K562 (cell line): ENCODE measurements at regions not wholly inside any gene's neighbourhood (a gene's known extent, or its start where the extent isn't known, plus 50 kb on each side); places are given as distances from the start of the nearest gene placed in this dataset.

Experiments
- MECOM ChIP-seq: fragments of 250-450 bp; sonication (Bioruptor Pico); IDR thresholded peaks from 2 replicates; pipeline ENCODE4 v1.8.0; 2022; ENCODE audit warnings: inconsistent platforms
- SP1 ChIP-seq: sonication (generic); formaldehyde crosslinking; IDR thresholded peaks from 2 replicates; pipeline ENCODE4 v1.8.1; 2022; ENCODE audit warnings: mild to moderate bottlenecking, missing genetic modification reagents
- TF ChIP-seq, protein P1 (sequence below), 3 experiments: IDR thresholded peaks in 2 of 3; conservative IDR thresholded peaks in 1 of 3; 2 replicates each; pipeline ENCODE4 v1.5.1; 2011 to 2012; ENCODE audit warnings: low read length in 3 of 3, mild to moderate bottlenecking in 3 of 3, control low read depth in 2 of 3, improper control_type of control experiment in 1 of 3, inconsistent platforms in 1 of 3, low read depth in 1 of 3, mixed read lengths in 1 of 3, moderate library complexity in 1 of 3; ENCODE audit not compliant: insufficient read depth in 2 of 3

DNA sequence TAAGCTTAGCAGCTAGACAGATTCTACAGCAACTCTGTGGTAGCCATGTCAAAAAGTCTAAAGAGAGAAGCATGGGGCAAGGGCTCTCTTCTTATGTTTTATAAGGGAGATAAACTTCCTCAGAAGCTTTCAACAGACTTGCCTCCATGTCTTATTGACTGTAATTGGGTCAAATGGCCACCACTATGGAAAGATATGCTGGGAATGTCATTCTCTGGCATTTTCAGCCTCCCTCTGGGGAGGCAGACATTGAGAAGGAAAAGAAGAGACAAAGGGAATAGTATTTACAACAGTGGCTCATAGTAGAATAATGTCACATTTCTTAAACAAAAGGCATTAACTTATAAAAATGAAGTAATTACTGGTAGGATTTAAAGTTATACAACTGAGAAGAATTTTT, 1964.5 kb upstream of the PIK3C3 start:
- TF ChIP-seq, protein P1, sequence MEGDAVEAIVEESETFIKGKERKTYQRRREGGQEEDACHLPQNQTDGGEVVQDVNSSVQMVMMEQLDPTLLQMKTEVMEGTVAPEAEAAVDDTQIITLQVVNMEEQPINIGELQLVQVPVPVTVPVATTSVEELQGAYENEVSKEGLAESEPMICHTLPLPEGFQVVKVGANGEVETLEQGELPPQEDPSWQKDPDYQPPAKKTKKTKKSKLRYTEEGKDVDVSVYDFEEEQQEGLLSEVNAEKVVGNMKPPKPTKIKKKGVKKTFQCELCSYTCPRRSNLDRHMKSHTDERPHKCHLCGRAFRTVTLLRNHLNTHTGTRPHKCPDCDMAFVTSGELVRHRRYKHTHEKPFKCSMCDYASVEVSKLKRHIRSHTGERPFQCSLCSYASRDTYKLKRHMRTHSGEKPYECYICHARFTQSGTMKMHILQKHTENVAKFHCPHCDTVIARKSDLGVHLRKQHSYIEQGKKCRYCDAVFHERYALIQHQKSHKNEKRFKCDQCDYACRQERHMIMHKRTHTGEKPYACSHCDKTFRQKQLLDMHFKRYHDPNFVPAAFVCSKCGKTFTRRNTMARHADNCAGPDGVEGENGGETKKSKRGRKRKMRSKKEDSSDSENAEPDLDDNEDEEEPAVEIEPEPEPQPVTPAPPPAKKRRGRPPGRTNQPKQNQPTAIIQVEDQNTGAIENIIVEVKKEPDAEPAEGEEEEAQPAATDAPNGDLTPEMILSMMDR (IDR thresholded peaks at IDR 0.05 in 2 of 3, conservative IDR thresholded peaks at IDR 0.05 in 1 of 3; ENCODE audit: insufficient read depth in 2 of 3, low read depth in 1 of 3, low read length in 3 of 3), result no peak
- TF ChIP-seq SP1 (CRISPR knock-in tag) (no peak), MECOM (CRISPR knock-in tag) (no peak)
